GM23248 (cell line): ENCODE measurements at regions not wholly inside any gene's neighbourhood (a gene's known extent, or its start where the extent isn't known, plus 50 kb on each side); places are given as distances from the start of the nearest gene placed in this dataset.

Experiments used
- EZH2 ChIP-seq: fragments of 200-600 bp; sonication (generic); IDR thresholded peaks from 2 replicates; pipeline ENCODE4 v1.6.1; 2018; ENCODE audit warnings: antibody characterized with exemption, mild to moderate bottlenecking; ENCODE audit not compliant: insufficient read depth, poor library complexity, severe bottlenecking
- EZH2phosphoT487 ChIP-seq: fragments of 200-600 bp; sonication (generic); IDR thresholded peaks from 2 replicates; pipeline ENCODE4 v1.6.1; 2018; ENCODE audit warnings: antibody characterized with exemption, moderate library complexity, mild to moderate bottlenecking, low read depth; ENCODE audit not compliant: insufficient read depth

DNA sequence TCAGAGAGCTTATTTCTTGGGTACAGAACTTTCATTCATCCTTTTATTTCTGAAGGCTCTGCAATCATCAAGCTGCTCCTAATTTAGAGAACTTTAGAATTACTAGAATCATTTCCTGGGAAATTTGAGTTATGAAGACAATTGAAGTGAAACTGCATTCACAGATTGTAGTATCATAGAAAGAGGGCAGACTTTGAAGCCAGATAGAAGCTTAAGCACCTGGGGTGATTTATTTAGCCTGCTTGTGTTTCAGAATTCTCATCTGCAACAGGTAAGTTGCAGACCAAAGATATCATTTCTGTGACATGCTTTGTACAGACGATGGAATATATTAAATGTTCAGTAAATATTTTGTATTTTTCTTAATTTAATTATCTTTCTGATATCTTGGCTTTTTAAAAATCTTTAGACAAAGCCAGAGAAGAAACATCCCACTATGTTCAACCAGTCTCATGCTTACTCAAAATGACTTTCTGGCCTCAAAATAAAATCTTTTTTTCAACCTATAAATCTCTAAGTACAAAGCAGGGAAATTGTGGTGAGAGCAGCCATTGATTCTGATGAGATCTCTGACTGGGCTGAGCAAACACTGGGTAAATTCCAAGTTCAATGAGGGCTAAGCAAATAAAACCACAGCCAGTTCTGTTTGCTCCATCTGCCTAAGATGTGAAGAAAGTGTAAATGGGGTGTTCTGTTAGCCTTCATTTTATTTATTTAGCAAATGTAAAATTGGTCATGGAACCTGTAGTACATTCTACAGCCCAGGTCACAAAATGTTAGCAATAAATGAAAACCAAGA lies 264.7 kb upstream of the CCNG1 start:
- TF ChIP-seq EZH2: no peak
- TF ChIP-seq EZH2phosphoT487: no peak
